Stimulated activated CD4-positive, alpha-beta T cell treated with anti-CD3 and anti-CD28 coated beads, Interleukin-15, amount 100 ng/mL, for 1 hour (primary cell): ENCODE measurements at regions not wholly inside any gene's neighbourhood (a gene's known extent, or its start where the extent isn't known, plus 50 kb on each side); places are given as distances from the start of the nearest gene placed in this dataset.

Source experiments
- DNase-seq, 2 donors: peaks; one replicate each; pipeline ENCODE4 v3.0.0-alpha.2; 2020; ENCODE audit warnings: low read depth in 1 of 2, low spot score in 1 of 2

DNA sequence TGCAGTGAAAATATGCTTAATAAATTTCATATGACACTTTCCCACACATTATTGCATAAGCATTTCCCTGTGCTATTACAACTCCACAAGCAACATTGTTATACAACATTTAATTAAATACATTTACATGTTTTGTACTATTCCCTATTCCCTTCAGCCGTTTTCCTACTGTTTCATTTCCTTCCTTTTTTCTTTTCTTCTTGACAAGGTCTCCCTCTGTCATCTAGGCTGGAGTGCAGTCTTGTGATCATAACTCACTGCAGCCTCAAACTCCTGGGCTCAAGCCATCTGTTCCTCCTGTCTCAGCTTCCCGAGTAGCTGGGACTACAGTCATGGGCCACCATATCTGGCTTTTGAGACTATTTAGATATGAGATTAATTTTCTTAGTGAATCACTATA is 254.7 kb downstream of the NFKBIZ start:
- DNase-seq = no peak

- no peak for DNase-seq
Measured at GRCh38 chr3:102105193-102105592, 255.9 kb downstream of the NFKBIZ start.

DNA sequence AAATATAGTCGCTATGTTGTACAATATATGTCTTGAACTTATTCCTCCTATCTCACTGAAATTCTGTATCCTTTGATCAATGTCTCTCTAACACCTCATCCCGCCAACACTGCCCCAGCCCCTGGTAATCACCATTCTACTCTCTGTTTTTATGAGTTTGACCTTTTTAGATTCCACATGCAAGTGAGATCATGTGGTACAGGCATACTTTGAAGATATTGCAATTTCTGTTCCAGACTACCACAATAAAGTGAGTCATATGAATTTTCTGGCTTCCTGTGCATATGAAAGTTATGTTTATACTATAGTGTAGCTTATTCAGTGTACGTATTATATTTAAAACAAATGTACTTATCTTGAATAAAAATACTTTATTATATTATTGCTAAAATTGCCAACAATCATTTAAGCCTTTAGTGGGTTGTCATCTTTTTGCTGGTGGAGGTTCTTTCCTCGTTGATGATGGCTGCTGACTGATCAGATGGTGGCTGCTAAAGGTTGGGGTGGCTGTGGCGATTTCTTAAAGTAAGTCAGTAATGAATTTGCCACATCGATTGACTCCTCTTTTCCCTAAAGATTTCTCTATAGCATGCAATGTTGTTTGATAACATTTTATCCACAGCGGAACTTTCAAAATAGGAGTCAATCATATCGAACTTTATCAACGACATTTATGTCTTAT is 257.2 kb downstream of the NFKBIZ start:
- DNase-seq = no peak

- no peak for DNase-seq
Measured at GRCh38 chr3:102112704-102113230, 263.5 kb downstream of the NFKBIZ start.

DNA sequence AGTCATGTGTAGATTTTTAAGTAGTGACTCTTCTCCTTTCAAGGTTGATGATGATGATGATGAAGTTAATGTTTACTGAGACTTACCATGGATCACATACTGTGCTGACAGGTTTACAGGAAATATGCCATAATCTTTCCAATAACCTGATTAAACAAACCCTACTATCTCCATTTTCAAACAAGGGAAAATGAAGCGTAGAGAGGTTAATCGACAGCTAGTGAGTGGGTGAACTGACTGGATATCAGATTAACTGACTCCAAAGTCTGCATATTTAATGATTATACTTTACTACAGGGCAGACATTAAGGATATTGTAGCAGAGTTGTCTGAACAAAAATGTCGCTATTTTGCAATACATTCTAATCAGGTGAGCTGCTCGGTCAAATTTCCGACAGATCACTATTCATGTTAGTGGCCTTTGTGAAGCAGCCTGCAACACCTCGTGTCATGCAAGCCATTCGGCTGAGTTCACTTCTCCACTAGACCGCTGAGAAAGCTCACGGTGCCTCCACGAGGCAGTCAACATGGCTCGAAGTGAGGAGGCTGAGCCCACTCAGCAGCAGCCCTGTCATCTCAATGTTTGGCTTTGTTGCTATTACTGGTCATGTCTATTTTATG is 264.2 kb downstream of the NFKBIZ start:
- DNase-seq = no peak

DNA sequence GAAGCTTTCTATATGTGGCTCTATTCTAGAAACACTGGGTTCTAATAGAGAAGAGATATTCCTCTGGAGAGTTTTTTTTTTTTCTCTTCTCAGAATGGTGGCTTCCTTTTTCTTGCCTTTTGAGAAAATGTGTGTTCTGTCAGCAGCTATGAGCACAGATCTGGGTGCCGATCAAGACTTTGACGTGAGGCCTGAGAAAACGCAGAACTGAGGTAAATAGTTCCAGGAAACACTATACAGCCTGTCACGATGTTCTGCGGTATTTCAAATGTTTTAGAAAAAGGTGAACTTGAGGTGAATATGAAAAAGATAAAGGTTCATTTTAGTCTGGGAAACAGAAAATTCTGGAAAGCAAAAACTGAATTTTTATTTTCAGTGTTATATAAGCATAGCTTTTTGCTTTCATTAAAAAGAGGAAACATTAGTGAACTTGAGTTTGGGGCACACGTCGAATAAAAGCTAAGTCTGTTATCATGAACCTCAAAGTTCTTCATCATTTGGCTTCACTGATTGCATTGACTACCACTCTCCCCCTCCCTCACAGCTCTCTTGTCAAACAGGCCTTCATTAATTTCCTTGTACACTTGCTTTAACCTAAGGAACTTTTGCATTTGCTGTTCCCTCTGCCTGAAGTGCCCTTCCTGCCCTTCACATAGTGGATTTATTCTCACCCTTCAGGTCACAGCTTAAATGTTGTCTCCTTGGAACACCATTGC is 265.1 kb downstream of the NFKBIZ start:
- peak in 1 of 2 donors; percentile 11 for DNase-seq

GRCh38 chr3:102122527-102122926 is 273.2 kb downstream of the NFKBIZ start:
- no peak for DNase-seq

GRCh38 chr3:102123590-102124190 is 274.4 kb downstream of the NFKBIZ start:
- no peak for DNase-seq

GRCh38 chr3:102124282-102124681 is 275.0 kb downstream of the NFKBIZ start:
- DNase-seq = no peak

DNA sequence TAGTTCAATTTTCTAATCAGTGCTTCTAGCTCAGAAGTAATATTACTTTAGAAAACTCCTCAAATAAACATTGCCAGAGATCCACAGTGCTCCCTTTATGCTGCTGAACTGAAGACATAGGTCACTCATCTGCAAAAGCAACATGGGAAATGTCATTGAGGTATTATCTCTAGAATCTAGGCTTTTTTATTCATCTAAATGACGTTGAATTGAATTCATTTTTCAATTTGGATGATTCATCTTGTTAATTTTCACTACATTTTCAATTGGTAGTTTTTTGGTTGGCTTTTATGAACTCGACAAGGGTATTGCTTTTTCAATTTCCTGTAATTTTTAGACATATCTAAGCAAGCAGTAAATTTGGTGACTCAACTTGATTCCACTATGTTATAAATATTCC is 275.4 kb downstream of the NFKBIZ start:
- no peak for DNase-seq

GRCh38 chr3:102125197-102125993 is 276.1 kb downstream of the NFKBIZ start:
- no peak for DNase-seq

GRCh38 chr3:102125994-102126368 is 276.7 kb downstream of the NFKBIZ start:
- DNase-seq = no peak

- no peak for DNase-seq
Measured at GRCh38 chr3:102129760-102130608, 280.7 kb downstream of the NFKBIZ start.

DNA sequence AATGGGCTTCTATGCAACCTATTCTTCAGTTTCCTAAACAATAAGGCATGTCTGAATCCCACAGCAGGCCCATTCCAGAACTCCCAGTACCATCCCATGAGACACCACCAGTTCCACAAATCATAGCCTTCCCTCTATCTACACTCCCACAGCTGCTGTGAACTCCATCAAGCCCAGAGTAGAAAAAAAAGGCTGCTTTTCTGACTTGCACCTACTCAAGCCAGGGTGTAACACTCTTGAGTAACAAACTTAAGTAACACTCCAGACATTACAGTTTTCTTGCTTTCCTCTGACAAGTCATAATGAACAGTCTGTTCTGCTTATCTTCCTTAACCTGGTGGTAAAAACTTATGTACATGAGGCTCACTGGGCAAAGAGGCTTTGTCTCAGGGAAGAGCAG is 283.1 kb downstream of the NFKBIZ start:
- no peak for DNase-seq

GRCh38 chr3:102133376-102133775 is 284.1 kb downstream of the NFKBIZ start:
- DNase-seq = no peak

DNA sequence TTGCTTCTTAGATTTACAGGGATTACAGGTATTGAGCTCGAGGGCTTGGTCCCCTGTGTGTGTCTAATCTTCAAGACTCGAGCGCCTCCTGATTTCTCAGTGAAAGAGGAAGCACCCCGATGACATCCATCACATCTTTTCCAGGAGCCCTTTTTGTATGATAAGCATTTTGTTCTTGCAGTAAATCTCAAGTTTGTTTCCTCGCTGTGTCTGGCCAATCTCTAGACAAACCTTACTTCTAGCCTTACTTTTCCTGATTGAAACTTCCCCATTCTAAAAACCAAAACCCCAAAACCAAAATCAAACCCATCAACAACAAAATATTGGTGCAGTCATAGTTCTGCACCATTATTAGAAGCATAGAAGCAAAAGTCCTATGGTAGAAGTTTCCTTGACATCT is 286.0 kb downstream of the NFKBIZ start:
- DNase-seq = no peak

- no peak for DNase-seq
Measured at GRCh38 chr3:102136183-102136582, 286.9 kb downstream of the NFKBIZ start.

GRCh38 chr3:102140116-102140515 is 290.8 kb downstream of the NFKBIZ start:
- no peak for DNase-seq

DNA sequence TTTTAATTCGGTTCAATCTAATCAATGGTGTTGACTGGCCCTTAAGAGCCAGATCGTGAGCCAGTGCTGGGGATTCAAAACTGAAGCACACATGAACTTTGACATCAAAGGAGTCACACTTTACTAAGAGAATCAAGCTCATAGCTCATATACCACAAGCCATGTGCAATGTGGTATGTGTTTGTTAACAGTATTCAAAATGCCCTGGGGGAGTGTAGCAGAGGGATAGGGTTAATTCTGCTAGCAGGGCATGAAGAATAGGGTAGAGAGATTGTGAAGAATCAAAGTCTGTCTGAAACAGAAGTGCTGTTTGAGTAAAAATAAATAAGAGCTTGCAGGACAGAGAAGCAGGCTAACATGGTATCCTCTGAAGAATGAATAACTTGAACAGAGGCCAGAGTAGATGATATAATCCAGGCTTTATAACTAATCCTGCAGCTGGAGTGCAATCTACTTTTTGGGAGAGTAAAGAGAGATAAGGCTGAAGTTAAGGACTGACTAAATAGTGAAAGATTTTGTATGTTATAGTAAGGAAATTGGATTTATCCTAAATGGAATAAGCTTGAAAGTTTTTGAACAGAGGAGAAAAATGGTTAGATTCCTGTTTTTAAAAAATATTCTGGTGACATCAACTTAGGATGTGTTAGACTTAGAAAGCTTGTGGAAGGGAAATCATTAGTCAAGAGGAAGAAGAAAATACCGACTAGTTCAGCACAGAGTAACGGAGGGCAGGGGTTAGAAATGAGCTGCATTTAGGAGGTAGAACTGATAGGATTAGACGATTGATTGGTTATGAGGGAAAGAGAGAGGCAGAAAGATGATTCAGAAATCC is 292.0 kb downstream of the NFKBIZ start:
- DNase-seq = no peak
